ENCODE measurements at regions not wholly inside any gene's neighbourhood (a gene's known extent, or its start where the extent isn't known, plus 50 kb on each side); places are given as distances from the start of the nearest gene placed in this dataset.

GRCh38 chr7:68964060-68964459, 634.2 kb upstream of the AUTS2 start:
- TF ChIP-seq CTCF (conservative IDR thresholded peaks at IDR 0.05; ENCODE audit: low read depth, low read length): no peak
- TF ChIP-seq EZH2phosphoT487 (IDR thresholded peaks at IDR 0.05; ENCODE audit: borderline replicate concordance, low read length): no peak
